ENCODE measurements at regions not wholly inside any gene's neighbourhood (a gene's known extent, or its start where the extent isn't known, plus 50 kb on each side); places are given as distances from the start of the nearest gene placed in this dataset.

- TF ChIP-seq ZNF433 (tag by site-specific recombination; IDR thresholded peaks at IDR 0.05; ENCODE audit: low read depth), result no peak
- TF ChIP-seq, protein P1, sequence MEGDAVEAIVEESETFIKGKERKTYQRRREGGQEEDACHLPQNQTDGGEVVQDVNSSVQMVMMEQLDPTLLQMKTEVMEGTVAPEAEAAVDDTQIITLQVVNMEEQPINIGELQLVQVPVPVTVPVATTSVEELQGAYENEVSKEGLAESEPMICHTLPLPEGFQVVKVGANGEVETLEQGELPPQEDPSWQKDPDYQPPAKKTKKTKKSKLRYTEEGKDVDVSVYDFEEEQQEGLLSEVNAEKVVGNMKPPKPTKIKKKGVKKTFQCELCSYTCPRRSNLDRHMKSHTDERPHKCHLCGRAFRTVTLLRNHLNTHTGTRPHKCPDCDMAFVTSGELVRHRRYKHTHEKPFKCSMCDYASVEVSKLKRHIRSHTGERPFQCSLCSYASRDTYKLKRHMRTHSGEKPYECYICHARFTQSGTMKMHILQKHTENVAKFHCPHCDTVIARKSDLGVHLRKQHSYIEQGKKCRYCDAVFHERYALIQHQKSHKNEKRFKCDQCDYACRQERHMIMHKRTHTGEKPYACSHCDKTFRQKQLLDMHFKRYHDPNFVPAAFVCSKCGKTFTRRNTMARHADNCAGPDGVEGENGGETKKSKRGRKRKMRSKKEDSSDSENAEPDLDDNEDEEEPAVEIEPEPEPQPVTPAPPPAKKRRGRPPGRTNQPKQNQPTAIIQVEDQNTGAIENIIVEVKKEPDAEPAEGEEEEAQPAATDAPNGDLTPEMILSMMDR (tag by site-specific recombination; IDR thresholded peaks at IDR 0.05), result no peak
Observed at GRCh38 chr2:52931660-52932059, 835.9 kb upstream of the CHAC2 start.
